GM12878 (cell line): ENCODE measurements at regions not wholly inside any gene's neighbourhood (a gene's known extent, or its start where the extent isn't known, plus 50 kb on each side); places are given as distances from the start of the nearest gene placed in this dataset.

Experiments used
- EP300 ChIP-seq, 2 experiments: fragments of 150-350 bp in 1 of 2; IDR thresholded peaks; 2 replicates each; pipeline ENCODE4 v1.6.1; 2011 to 2012; ENCODE audit warnings: low read depth in 2 of 2, low read length in 2 of 2, borderline replicate concordance in 1 of 2, improper control_type of control experiment in 1 of 2, inconsistent platforms in 1 of 2; ENCODE audit not compliant: control insufficient read depth in 1 of 2
- PAX8 ChIP-seq: fragments of 450-650 bp; IDR thresholded peaks from 2 replicates; pipeline ENCODE4 v1.6.1; 2017; ENCODE audit warnings: mild to moderate bottlenecking, moderate library complexity
- POLR2A ChIP-seq: IDR thresholded peaks from 2 replicates; pipeline ENCODE4 v1.6.1; 2011; ENCODE audit warnings: low read depth, mild to moderate bottlenecking, low read length
- RB1 ChIP-seq: fragments of 450-650 bp; formaldehyde crosslinking; IDR thresholded peaks from 2 replicates; pipeline ENCODE4 v1.6.1; 2017; ENCODE audit warnings: mild to moderate bottlenecking, borderline replicate concordance
- RUNX3 ChIP-seq: IDR thresholded peaks from 2 replicates; pipeline ENCODE4 v1.6.1; 2012; ENCODE audit warnings: low read length, inconsistent platforms
- SREBF2 ChIP-seq: IDR thresholded peaks from 2 replicates; pipeline ENCODE4 v1.6.1; 2012; ENCODE audit warnings: mild to moderate bottlenecking, low read length
- SUZ12 ChIP-seq: fragments of 200-600 bp; sonication (generic); IDR thresholded peaks from one replicate; pipeline ENCODE4 v1.6.1; 2018; ENCODE audit warnings: antibody characterized with exemption, mild to moderate bottlenecking; ENCODE audit not compliant: unreplicated experiment
- TARDBP ChIP-seq: IDR thresholded peaks from 2 replicates; pipeline ENCODE4 v1.6.1; 2016; ENCODE audit warnings: borderline replicate concordance
- YY1 ChIP-seq: IDR thresholded peaks from 2 replicates; pipeline ENCODE4 v1.6.1; 2011; ENCODE audit warnings: low read depth, mild to moderate bottlenecking, low read length
- ZNF24 ChIP-seq: fragments of 450-650 bp; IDR thresholded peaks from 2 replicates; pipeline ENCODE4 v1.6.1; 2017; ENCODE audit warnings: antibody characterized with exemption, mild to moderate bottlenecking
- TF ChIP-seq, protein P1 (sequence below), 3 experiments: IDR thresholded peaks in 2 of 3; conservative IDR thresholded peaks in 1 of 3; 2 replicates each; pipeline ENCODE4 v1.5.1; 2011; ENCODE audit warnings: low read depth in 3 of 3, low read length in 3 of 3, mild to moderate bottlenecking in 3 of 3, control low read depth in 2 of 3, moderate library complexity in 2 of 3, inconsistent platforms in 1 of 3, mixed read lengths in 1 of 3; ENCODE audit not compliant: control insufficient read depth in 2 of 3, insufficient read depth in 1 of 3; ENCODE audit errors: extremely low read depth in 1 of 3
- TF ChIP-seq, protein P2 (sequence below): fragments of 450-650 bp; formaldehyde crosslinking; IDR thresholded peaks from 2 replicates; pipeline ENCODE4 v1.4.0; 2022; ENCODE audit warnings: mild to moderate bottlenecking, moderate library complexity

DNA sequence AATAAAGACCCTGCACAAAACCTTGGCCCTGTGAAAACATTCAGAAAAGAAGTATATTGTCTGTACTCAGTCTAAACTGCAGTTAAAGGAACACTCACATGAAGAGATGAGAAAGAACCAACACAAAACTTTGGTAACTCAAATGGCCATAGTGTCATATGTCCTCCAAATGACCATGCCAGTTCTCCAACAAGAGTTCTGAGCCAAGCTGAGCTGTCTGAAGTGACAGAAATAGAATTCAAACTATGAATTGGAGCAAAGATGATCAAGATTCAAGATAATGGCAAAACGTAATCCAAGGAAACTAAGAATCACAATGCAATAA is 739.3 kb upstream of the NDST4 start:
- TF ChIP-seq, protein P1, sequence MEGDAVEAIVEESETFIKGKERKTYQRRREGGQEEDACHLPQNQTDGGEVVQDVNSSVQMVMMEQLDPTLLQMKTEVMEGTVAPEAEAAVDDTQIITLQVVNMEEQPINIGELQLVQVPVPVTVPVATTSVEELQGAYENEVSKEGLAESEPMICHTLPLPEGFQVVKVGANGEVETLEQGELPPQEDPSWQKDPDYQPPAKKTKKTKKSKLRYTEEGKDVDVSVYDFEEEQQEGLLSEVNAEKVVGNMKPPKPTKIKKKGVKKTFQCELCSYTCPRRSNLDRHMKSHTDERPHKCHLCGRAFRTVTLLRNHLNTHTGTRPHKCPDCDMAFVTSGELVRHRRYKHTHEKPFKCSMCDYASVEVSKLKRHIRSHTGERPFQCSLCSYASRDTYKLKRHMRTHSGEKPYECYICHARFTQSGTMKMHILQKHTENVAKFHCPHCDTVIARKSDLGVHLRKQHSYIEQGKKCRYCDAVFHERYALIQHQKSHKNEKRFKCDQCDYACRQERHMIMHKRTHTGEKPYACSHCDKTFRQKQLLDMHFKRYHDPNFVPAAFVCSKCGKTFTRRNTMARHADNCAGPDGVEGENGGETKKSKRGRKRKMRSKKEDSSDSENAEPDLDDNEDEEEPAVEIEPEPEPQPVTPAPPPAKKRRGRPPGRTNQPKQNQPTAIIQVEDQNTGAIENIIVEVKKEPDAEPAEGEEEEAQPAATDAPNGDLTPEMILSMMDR (IDR thresholded peaks at IDR 0.05 in 2 of 3, conservative IDR thresholded peaks at IDR 0.05 in 1 of 3; ENCODE audit: control insufficient read depth in 2 of 3, extremely low read depth in 1 of 3, insufficient read depth in 1 of 3, low read depth in 3 of 3, low read length in 3 of 3) = no peak
- TF ChIP-seq RB1 = no peak
- TF ChIP-seq, protein P2, sequence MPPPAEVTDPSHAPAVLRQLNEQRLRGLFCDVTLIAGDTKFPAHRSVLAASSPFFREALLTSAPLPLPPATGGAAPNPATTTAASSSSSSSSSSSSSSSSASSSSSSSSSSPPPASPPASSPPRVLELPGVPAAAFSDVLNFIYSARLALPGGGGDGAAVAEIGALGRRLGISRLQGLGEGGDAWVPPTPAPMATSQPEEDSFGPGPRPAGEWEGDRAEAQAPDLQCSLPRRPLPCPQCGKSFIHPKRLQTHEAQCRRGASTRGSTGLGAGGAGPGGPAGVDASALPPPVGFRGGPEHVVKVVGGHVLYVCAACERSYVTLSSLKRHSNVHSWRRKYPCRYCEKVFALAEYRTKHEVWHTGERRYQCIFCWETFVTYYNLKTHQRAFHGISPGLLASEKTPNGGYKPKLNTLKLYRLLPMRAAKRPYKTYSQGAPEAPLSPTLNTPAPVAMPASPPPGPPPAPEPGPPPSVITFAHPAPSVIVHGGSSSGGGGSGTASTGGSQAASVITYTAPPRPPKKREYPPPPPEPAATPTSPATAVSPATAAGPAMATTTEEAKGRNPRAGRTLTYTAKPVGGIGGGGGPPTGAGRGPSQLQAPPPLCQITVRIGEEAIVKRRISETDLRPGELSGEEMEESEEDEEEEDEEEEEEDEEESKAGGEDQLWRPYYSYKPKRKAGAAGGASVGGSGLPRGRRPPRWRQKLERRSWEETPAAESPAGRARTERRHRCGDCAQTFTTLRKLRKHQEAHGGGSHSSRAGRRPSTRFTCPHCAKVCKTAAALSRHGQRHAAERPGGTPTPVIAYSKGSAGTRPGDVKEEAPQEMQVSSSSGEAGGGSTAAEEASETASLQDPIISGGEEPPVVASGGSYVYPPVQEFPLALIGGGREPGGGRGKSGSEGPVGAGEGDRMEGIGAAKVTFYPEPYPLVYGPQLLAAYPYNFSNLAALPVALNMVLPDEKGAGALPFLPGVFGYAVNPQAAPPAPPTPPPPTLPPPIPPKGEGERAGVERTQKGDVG (CRISPR knock-in tag) = no peak
- TF ChIP-seq PAX8 = no peak
- no peak for TF ChIP-seq YY1
- TF ChIP-seq RUNX3 = no peak
- no peak for TF ChIP-seq POLR2A
- TF ChIP-seq SUZ12 = no peak
- TF ChIP-seq TARDBP = no peak
- TF ChIP-seq ZNF24 = no peak
- TF ChIP-seq SREBF2 = no peak
- no peak for TF ChIP-seq EP300 (IDR thresholded peaks at IDR 0.05; ENCODE audit: borderline replicate concordance in 1 of 2, control insufficient read depth in 1 of 2, low read depth in 2 of 2, low read length in 2 of 2)
